NB4 (cell line): ENCODE measurements at regions not wholly inside any gene's neighbourhood (a gene's known extent, or its start where the extent isn't known, plus 50 kb on each side); places are given as distances from the start of the nearest gene placed in this dataset.

ENCODE experiments used
- DNase-seq: peaks from one replicate; pipeline ENCODE4 v3.0.0; 2010; ENCODE audit warnings: low read depth
- H3K4me3 ChIP-seq: one replicate; pipeline ENCODE4 v1.5.1; 2011; ENCODE audit warnings: mild to moderate bottlenecking, low read depth, low read length, moderate library complexity
- MYC ChIP-seq: IDR thresholded peaks from 2 replicates; pipeline ENCODE4 v1.6.1; 2011; ENCODE audit warnings: low read depth, low read length
- POLR2A ChIP-seq: IDR thresholded peaks from 2 replicates; pipeline ENCODE4 v1.6.1; 2011; ENCODE audit warnings: mild to moderate bottlenecking; ENCODE audit not compliant: insufficient read length; ENCODE audit errors: extremely low read depth
- TF ChIP-seq, protein P1 (sequence below): IDR thresholded peaks from 2 replicates; pipeline ENCODE4 v1.6.1; 2011; ENCODE audit warnings: low read depth, low read length
- TF ChIP-seq, protein P2 (sequence below): IDR thresholded peaks from one replicate; pipeline ENCODE4 v1.5.1; 2012; ENCODE audit warnings: low read depth, low read length

DNA sequence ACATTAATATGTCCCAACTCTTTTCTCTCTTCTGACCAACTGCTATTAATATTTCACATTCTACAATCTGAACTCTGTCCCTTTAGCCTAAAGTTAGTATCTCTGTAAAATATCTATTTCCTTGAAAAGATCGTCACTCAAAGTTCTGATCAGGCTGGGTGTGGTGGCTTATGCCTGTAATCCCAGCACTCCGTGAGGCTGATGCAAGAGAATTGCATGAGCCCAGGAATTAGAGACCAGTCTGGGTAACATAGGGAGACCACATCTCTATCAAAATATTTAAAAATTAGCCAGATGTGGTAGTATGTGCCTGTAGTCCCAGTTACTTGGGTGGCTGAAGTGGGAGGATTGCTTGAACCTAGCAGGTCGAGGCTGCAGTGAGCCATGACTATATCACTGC lies 695.6 kb downstream of the MCTP2 start:
- no peak for TF ChIP-seq MYC
- TF ChIP-seq, protein P1, sequence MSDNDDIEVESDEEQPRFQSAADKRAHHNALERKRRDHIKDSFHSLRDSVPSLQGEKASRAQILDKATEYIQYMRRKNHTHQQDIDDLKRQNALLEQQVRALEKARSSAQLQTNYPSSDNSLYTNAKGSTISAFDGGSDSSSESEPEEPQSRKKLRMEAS: no peak
- TF ChIP-seq, protein P2, sequence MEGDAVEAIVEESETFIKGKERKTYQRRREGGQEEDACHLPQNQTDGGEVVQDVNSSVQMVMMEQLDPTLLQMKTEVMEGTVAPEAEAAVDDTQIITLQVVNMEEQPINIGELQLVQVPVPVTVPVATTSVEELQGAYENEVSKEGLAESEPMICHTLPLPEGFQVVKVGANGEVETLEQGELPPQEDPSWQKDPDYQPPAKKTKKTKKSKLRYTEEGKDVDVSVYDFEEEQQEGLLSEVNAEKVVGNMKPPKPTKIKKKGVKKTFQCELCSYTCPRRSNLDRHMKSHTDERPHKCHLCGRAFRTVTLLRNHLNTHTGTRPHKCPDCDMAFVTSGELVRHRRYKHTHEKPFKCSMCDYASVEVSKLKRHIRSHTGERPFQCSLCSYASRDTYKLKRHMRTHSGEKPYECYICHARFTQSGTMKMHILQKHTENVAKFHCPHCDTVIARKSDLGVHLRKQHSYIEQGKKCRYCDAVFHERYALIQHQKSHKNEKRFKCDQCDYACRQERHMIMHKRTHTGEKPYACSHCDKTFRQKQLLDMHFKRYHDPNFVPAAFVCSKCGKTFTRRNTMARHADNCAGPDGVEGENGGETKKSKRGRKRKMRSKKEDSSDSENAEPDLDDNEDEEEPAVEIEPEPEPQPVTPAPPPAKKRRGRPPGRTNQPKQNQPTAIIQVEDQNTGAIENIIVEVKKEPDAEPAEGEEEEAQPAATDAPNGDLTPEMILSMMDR: no peak
- TF ChIP-seq POLR2A: no peak
- no peak for DNase-seq
- no peak overlapping the region for H3K4me3 ChIP-seq

DNA sequence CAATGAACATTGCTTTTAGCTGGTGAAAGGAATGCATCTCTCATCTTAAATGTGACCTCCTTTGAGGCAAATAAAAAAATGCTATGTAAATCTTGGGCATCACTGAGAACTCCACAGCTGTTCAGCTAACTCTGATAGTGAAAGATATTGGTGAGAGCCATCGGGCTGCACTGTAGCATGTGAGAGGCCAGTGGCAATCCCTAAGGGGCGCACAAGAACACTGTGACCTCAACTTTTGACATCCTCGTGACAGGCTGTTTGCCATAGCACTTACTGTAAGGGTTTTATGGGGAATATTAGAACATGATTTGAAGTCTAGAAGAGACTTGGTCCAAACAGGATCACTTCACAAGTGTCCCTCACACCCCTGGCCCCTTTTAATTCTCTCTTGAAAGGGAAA lies 697.9 kb downstream of the MCTP2 start:
- TF ChIP-seq, protein P1: no peak
- TF ChIP-seq POLR2A (no peak), MYC (no peak)
- TF ChIP-seq, protein P2: no peak
- H3K4me3 ChIP-seq: no peak overlapping the region
- no peak for DNase-seq

DNA sequence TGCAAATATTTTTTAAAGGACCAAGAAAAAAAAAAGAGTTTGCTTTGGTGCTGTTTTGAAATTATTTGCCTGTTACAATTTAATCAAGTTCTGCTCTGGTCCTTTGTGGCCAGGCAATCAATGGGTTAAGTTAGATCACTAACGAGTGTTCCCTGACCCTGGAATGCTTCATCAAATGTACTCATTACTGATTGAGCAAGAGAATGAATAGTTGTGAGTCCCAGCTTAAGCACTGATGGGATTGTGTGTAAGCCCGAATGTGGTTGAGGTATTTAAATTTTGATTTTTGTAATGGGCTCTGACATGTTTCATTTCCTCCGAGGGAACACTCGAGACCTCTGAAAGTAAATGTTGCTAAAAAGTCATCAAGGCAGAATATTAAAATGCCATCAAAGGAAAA lies 699.1 kb downstream of the MCTP2 start:
- no peak overlapping the region for H3K4me3 ChIP-seq
- TF ChIP-seq, protein P1: no peak
- TF ChIP-seq MYC: no peak
- TF ChIP-seq, protein P2: no peak
- TF ChIP-seq POLR2A: no peak
- DNase-seq: no peak

DNA sequence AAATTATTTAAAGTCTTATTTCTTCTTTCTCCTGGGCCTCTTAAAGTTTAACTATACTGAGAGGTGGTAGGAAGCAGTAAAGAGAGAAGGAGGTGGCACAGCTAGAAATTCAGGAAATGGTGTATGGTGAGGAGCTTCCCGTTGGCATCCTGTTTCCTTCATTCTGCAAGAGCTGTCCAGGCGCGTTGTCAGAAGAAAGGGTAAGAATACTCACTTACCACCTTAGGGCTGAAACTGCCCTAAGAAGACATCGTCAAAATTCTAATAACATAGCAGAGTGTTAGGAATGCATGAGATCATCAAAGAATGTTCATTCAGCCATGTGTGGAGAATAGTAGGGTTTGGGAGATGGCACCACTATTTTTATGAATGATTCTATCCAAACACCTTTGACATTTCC lies 699.6 kb downstream of the MCTP2 start:
- DNase-seq: no peak
- H3K4me3 ChIP-seq: no peak overlapping the region
- TF ChIP-seq POLR2A (no peak), MYC (no peak)
- TF ChIP-seq, protein P1: no peak
- TF ChIP-seq, protein P2: no peak

DNA sequence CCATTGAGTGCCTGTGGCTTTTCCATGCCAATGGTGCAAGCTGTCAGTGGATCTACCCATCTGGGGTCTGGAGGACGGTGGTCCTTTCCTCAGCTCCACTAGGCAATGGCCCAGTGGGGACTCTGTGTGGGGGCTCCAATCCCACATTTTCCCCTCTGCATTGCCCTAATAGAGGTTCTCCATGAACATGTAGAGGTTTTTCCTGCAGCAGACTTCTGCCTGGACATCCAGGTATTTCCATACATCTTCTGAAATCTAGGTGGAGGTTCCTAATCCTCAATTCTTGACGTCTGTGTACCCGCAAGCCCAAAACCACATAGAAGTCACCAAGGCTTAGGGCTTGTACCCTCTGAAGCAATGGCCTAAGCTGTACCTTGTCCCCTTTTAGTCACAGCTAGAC lies 703.1 kb downstream of the MCTP2 start:
- no peak overlapping the region for H3K4me3 ChIP-seq
- DNase-seq: no peak
- TF ChIP-seq, protein P2: no peak
- TF ChIP-seq MYC (no peak), POLR2A (no peak)
- TF ChIP-seq, protein P1: no peak

DNA sequence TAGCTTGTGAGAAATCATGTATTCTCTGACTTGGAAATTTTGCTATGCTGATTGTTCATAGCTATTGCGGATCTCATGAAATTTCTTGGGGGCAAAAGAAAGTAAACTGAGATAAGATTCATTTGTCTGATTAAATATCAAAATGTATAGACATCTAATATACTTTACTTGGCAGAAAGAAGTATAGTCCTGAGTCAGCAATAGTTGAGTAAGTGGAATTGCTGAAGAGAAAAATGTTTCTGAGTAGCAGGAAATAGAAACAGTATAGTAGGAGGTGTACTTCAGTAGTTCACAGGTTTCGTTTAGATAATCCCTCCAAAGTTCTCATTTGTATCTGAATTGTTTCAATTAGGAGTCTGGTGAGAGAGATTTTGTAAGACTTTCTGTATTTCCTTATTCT lies 705.9 kb downstream of the MCTP2 start:
- TF ChIP-seq, protein P2: no peak
- no peak overlapping the region for H3K4me3 ChIP-seq
- no peak for DNase-seq
